ENCODE measurements at regions not wholly inside any gene's neighbourhood (a gene's known extent, or its start where the extent isn't known, plus 50 kb on each side); places are given as distances from the start of the nearest gene placed in this dataset.
"Not testable (repeated sequence)": the region's sequence is repeated elsewhere in the genome, so short reads cannot be mapped to it uniquely, and the experiment has no call there.

DNA sequence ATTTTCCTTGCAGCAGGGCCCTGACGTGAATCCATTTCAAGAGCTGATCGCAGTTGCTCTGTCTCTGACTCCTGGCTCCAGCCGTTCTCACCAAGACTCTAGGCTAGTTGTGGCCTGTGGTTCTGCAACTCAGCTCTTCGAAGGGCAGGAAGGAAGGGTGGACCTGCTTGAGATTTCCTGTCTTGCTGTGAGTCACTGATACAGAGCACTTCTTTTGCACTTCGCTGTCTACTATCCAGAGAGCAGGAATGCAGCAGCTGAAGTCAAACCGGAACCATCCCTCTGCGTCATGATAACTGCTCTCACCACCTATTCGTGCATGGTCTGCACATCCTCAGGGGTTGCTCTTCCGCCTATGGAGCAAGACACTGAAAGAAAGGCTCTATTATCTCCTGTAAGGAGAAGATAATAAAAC lies 59.7 kb downstream of the RAP2B start:
- DNase-seq (ENCODE audit: low spot score), result peak; percentile 90

- DNase-seq (ENCODE audit: low spot score), result not testable (repeated sequence)
Measured at GRCh38 chr3:153226877-153227276, 64.9 kb downstream of the RAP2B start.

GRCh38 chr3:153230427-153230826 lies 68.4 kb downstream of the RAP2B start:
- not testable (repeated sequence) for DNase-seq (ENCODE audit: low spot score)

DNA sequence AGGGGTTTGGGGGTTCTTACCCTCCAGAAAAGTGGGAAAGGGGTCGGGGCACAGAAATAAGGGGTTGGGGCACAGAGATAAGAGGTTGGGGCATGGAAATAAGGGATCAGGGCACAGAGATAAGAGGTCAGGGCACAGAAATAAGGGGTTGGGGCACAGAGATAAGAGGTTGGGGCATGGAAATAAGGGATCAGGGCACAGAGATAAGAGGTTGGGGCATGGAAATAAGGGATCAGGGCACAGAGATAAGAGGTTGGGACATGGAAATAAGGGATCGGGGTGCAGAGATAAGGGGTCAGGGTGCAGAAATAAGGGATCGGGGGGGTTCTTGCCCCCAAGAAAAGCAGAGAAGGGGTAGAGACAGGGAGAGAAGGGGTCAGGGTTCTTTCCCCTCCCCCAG lies 69.2 kb downstream of the RAP2B start:
- DNase-seq (ENCODE audit: low spot score), result not testable (repeated sequence)

DNA sequence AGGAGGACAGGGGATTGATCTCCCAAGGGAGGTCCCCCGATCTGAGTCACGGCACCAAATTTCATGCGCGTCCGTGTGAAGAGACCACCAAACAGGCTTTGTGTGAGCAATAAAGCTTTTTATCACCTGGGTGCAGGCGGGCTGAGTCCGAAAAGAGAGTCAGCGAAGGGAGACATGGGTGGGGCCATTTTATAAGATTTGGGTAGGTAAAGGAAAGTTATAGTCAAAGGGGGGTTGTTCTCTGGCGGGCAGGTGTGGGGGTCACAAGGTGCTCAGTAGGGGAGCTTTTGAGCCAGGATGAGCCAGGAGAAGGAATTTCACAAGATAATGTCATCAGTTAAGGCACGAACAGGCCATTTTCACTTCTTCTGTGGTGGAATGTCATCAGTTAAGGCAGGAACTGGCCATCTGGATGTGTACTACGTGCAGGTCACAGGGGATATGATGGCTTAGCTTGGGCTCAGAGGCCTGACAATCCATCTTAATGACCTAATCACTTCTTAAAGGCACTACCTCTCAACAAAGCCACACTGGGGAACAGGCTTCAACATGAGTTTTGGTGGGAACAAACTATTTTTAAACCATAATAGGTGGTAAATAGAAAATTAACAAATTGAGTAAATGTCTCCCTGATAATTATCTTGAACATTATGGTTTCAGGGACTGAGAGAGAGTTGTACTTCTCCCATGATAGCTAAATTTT lies 70.2 kb downstream of the RAP2B start:
- DNase-seq (ENCODE audit: low spot score), result not testable (repeated sequence)

DNA sequence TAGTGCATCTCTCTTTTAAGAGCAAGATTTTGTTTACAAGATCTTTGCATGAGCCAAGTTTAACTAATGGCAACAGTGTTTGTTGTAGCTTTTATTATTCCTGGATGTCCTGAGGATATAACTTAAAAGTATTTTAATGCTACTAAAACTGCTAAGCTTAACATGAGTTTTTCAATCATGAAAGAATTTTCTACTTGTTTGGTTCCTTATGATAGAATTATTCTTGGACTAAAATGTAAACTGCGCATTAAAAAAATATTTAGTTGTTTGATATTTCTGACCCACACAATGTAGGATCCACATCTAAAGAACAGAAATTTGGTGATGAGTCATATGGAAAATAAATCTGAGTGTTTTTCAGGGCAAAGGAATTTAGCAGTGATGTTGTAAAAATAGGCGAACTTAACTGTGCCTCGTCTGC lies 70.8 kb downstream of the RAP2B start:
- DNase-seq (ENCODE audit: low spot score), result no peak

GRCh38 chr3:153233986-153234385 lies 72.0 kb downstream of the RAP2B start:
- no peak for DNase-seq (ENCODE audit: low spot score)

- DNase-seq (ENCODE audit: low spot score), result no peak
Measured at GRCh38 chr3:153242896-153243295, 80.9 kb downstream of the RAP2B start.

- no peak for DNase-seq (ENCODE audit: low spot score)
Measured at GRCh38 chr3:153244961-153245360, 82.9 kb downstream of the RAP2B start.

DNA sequence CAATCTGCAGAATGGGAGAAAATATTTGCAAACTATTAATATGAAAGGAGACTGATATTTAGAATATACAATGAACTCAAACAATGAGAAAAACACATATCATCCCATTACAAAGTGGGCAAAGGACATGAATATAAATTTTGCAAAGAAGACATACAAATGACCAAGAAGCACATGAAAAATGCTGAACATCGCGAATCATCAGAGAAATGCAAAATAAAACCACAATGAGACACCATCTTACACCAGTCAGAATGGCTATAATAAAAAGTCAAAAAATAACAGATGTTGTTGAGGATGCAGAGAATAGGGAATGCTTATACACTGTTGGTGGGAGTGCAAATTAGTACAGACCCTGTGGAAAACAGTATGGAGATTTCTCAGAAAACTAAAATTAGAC lies 83.6 kb downstream of the RAP2B start:
- no peak for DNase-seq (ENCODE audit: low spot score)

GRCh38 chr3:153246331-153246730 lies 84.3 kb downstream of the RAP2B start:
- DNase-seq (ENCODE audit: low spot score), result no peak

DNA sequence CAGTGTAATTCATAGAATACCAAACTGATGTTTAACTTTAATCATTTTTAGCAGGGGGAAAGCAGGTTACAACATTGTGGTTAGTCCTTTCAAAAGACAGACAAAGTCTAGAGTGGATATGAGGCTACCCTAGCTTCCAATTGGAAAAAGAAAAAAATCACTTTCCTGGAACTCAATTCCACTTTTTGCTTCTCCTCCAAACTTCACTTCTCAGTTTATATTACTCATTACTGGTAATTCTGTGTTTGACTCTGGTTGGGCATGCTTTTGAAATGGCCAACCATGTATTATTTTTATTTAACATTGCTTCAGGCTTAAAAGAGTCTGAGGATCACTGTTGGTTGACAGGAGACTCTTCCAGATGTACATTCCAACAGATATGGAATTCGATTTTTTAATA lies 84.8 kb downstream of the RAP2B start:
- no peak for DNase-seq (ENCODE audit: low spot score)

GRCh38 chr3:153247331-153248330 lies 85.6 kb downstream of the RAP2B start:
- no peak for DNase-seq (ENCODE audit: low spot score)

DNA sequence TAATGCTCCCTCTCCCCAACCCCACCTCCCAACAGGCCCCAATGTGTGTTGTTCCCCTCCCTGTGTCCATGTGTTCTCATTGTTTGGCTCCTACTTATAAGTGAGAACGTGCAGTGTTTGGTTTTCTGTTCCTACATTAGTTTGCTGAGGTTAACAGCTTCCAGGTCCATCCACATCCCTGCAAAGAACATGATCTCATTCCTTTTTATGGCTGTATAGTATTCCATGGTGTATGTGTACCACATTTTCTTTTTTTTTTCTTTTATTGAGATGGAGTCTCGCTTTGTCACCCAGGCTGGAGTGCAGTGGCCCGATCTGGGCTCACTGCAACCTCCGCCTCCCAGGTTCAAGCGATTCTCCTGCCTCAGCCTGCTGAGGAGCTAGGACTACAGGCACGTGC lies 86.8 kb downstream of the RAP2B start:
- DNase-seq (ENCODE audit: low spot score), result not testable (repeated sequence)

GRCh38 chr3:153249906-153250305 lies 87.9 kb downstream of the RAP2B start:
- no peak for DNase-seq (ENCODE audit: low spot score)

GRCh38 chr3:153250446-153250845 lies 88.4 kb downstream of the RAP2B start:
- DNase-seq (ENCODE audit: low spot score), result no peak

DNA sequence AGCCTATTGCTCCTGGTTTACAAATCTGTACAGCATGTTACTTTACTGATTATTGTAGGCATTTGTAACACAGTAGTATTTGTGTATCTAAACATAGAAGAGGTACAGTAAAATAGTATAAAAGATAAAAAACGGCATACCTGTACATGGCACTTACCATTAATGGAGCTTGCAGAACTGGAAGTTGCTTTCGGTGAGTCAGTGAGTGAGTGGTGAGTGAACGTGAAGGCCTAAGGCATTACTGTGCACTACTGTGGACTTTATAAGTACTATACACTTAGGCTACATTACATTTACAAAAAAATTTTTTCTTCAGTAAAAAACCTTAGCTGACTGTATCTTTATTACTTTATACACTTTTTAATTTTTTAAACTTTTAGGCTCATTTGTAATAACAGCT lies 90.9 kb downstream of the RAP2B start:
- no peak for DNase-seq (ENCODE audit: low spot score)

- no peak for DNase-seq (ENCODE audit: low spot score)
Measured at GRCh38 chr3:153254361-153254760, 92.3 kb downstream of the RAP2B start.

DNA sequence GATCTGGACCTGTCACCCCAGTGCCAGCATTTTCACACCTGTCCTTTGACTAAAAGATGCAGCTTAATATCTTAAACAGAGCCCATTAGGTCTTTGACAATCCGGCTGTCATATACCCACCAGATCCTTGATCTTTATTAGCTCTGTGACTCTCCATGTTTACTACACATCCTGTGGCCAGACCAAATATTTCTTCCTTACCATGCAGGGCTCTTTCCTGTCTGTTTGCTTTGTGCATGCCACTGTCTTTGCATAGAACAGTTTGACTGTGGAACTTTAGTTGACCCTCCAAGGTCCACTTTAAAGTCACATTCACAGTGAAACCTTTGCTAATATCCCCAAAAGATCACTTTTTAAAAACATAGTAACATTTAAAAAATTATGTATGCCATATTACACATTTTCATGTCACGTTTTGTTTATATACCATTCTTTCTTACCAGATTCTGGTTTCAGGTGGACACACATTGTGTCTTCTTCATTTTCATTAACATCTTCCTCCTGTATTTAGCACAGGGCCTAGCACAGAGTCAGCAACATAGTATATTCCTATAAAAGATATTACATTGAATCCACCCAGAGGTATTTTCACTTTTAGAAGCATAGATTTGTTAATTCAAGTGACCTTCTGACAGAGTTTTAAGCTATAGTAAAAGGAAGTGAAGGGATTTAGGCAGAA lies 95.8 kb downstream of the RAP2B start:
- no peak for DNase-seq (ENCODE audit: low spot score)

DNA sequence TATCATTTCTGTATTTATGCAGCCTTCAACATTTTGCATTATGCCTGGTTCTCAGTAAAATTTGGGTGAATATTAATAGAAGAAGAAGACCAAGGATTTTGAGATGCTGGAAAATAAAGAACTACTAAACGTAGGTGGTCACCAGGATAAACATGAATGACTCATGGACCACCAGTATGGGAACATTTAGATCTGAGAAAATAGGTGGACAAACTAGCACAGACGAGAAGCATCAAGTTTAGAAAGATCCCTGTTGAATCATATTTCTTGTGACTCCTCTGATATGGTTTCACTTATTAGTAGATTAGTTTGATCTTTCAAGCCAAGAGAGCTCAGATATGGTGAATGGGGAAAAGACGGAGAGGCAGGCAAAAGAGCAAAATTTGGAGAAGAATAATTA lies 97.9 kb downstream of the RAP2B start:
- no peak for DNase-seq (ENCODE audit: low spot score)

- DNase-seq (ENCODE audit: low spot score), result no peak
Measured at GRCh38 chr3:153260681-153261080, 98.7 kb downstream of the RAP2B start.

- DNase-seq (ENCODE audit: low spot score), result no peak
Measured at GRCh38 chr3:153266619-153267018, 104.6 kb downstream of the RAP2B start.
